Neural cell (in vitro differentiated cells): ENCODE measurements at regions not wholly inside any gene's neighbourhood (a gene's known extent, or its start where the extent isn't known, plus 50 kb on each side); places are given as distances from the start of the nearest gene placed in this dataset.

ENCODE experiments used
- CTCF ChIP-seq: fragments of 450-650 bp; IDR thresholded peaks from 2 replicates; pipeline ENCODE4 v1.5.1; 2014; ENCODE audit warnings: antibody characterized with exemption, mild to moderate bottlenecking, moderate library complexity; ENCODE audit not compliant: poor library complexity, severe bottlenecking
- EP300 ChIP-seq: fragments of 450-650 bp; conservative IDR thresholded peaks from 2 replicates; pipeline ENCODE4 v1.6.1; 2014; ENCODE audit warnings: antibody characterized with exemption, mild to moderate bottlenecking, moderate library complexity; ENCODE audit not compliant: poor library complexity, severe bottlenecking
- EZH2 ChIP-seq: fragments of 200-600, 300-800 bp; shearing (Covaris generic), sonication (generic); IDR thresholded peaks from 2 replicates; pipeline ENCODE4 v1.6.1; 2014; ENCODE audit warnings: antibody characterized with exemption, low read length, borderline replicate concordance, mild to moderate bottlenecking; ENCODE audit not compliant: insufficient read depth, poor library complexity, severe bottlenecking
- MXI1 ChIP-seq: fragments of 450-650 bp; conservative IDR thresholded peaks from 2 replicates; pipeline ENCODE4 v1.6.1; 2014; ENCODE audit warnings: antibody characterized with exemption, mild to moderate bottlenecking; ENCODE audit not compliant: poor library complexity, severe bottlenecking
- POLR2AphosphoS5 ChIP-seq: IDR thresholded peaks from 2 replicates; pipeline ENCODE4 v1.6.1; 2012
- RAD21 ChIP-seq: fragments of 450-650 bp; conservative IDR thresholded peaks from 2 replicates; pipeline ENCODE4 v1.6.1; 2014; ENCODE audit warnings: antibody characterized with exemption, mild to moderate bottlenecking, moderate library complexity
- REST ChIP-seq: IDR thresholded peaks from 2 replicates; pipeline ENCODE4 v1.6.1; 2012; ENCODE audit warnings: borderline replicate concordance
- SMC3 ChIP-seq: fragments of 450-650 bp; conservative IDR thresholded peaks from 2 replicates; pipeline ENCODE4 v1.6.1; 2014; ENCODE audit warnings: antibody characterized with exemption, mild to moderate bottlenecking, moderate library complexity; ENCODE audit not compliant: poor library complexity

GRCh38 chr21:17082843-17083483, 429.9 kb upstream of the CXADR start:
- no peak for TF ChIP-seq CTCF
- TF ChIP-seq EP300: no peak
- no peak for TF ChIP-seq REST
- no peak for TF ChIP-seq MXI1
- no peak for TF ChIP-seq POLR2AphosphoS5
- no peak for TF ChIP-seq SMC3
- TF ChIP-seq RAD21: no peak
- no peak for TF ChIP-seq EZH2
